Thyroid gland (tissue), 4 donors: ENCODE measurements at regions not wholly inside any gene's neighbourhood (a gene's known extent, or its start where the extent isn't known, plus 50 kb on each side); places are given as distances from the start of the nearest gene placed in this dataset.

Experiments
- DNase-seq, 2 donors: peaks; one replicate each; pipeline ENCODE4 v3.0.0-alpha.2; 2019
- H3K27ac ChIP-seq, 3 donors: fragments of 200-600 bp; sonication (generic); 1 replicate in 2 of 3; 2 replicates in 1 of 3; pipeline ENCODE4 v1.5.1; 2016 to 2019; ENCODE audit warnings: mild to moderate bottlenecking in 1 of 3, moderate library complexity in 1 of 3
- H3K27me3 ChIP-seq: fragments of 200-600 bp; sonication (generic); one replicate; pipeline ENCODE4 v1.5.1; 2019
- H3K36me3 ChIP-seq, 2 donors: fragments of 200-600 bp; sonication (generic); one replicate each; pipeline ENCODE4 v1.5.1; 2016 to 2019
- H3K4me1 ChIP-seq, 2 donors: fragments of 200-600 bp; sonication (generic); one replicate each; pipeline ENCODE4 v1.5.1; 2017 to 2019
- H3K4me3 ChIP-seq, 3 donors: fragments of 200-600 bp; sonication (generic); replicated peaks in 1 of 3; 1 replicate in 2 of 3; 2 replicates in 1 of 3; pipeline ENCODE4 v1.5.1; 2016; ENCODE audit warnings: mild to moderate bottlenecking in 1 of 3
- H3K9me3 ChIP-seq: fragments of 200-600 bp; sonication (generic); one replicate; pipeline ENCODE4 v1.5.1; 2017
- POLR2A ChIP-seq, 2 donors: fragments of 450-650 bp; IDR thresholded peaks; one replicate each; pipeline ENCODE4 v1.6.1; 2017; ENCODE audit warnings: antibody characterized with exemption in 2 of 2, mild to moderate bottlenecking in 2 of 2, moderate library complexity in 1 of 2
- WGBS, 2 donors: methylation state at CpG; one replicate each; pipeline ENCODE4 v1.1.5; 2017; 5-methylcytosine and 5-hydroxymethylcytosine counted together
- intact Hi-C: fragments of 100-400 bp; cut with DNase I; formaldehyde crosslinking; loops from one replicate; pipeline ENCODE4 v1.15.1; 2023
- TF ChIP-seq, protein P1 (sequence below), 6 experiments: fragments of 200-600 bp in 3 of 6; fragments of 450-650 bp in 3 of 6; sonication (generic) in 3 of 6; IDR thresholded peaks; one replicate each; pipeline ENCODE4 v1.5.1; 2016 to 2019; ENCODE audit warnings: antibody characterized with exemption in 6 of 6, mild to moderate bottlenecking in 2 of 6, inconsistent platforms in 1 of 6, moderate library complexity in 1 of 6

DNA sequence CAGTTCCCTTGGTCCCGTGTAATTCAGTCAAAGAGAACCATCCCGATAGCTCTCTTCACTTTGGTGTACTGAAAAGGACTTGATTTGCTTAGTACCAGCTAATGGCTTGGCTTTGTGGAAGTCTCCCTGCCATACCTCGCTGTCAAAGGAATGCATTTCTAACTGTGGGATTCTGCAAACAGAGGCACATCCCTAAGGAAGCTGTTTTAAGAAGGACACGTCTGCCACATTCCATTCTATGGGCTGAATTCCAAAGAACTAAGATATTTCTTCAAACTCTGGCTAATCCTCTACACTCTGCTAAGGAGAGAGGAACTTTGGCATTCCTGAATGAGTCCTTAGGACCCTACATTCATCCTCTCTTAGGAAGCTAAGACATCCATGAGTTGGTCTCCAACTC, 327.9 kb downstream of the SFMBT2 start:
- TF ChIP-seq POLR2A (IDR thresholded peaks at IDR 0.05) = no peak
- TF ChIP-seq, protein P1, sequence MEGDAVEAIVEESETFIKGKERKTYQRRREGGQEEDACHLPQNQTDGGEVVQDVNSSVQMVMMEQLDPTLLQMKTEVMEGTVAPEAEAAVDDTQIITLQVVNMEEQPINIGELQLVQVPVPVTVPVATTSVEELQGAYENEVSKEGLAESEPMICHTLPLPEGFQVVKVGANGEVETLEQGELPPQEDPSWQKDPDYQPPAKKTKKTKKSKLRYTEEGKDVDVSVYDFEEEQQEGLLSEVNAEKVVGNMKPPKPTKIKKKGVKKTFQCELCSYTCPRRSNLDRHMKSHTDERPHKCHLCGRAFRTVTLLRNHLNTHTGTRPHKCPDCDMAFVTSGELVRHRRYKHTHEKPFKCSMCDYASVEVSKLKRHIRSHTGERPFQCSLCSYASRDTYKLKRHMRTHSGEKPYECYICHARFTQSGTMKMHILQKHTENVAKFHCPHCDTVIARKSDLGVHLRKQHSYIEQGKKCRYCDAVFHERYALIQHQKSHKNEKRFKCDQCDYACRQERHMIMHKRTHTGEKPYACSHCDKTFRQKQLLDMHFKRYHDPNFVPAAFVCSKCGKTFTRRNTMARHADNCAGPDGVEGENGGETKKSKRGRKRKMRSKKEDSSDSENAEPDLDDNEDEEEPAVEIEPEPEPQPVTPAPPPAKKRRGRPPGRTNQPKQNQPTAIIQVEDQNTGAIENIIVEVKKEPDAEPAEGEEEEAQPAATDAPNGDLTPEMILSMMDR (IDR thresholded peaks at IDR 0.05) = no peak
- no peaks in the 10 kb centered on the region for H3K4me1 ChIP-seq
- WGBS, 2 donors = 48 to 54% methylated on average over 4 of the region's 4 CpGs
- no peaks in the 10 kb centered on the region for H3K27me3 ChIP-seq
- H3K4me3 ChIP-seq = no peak overlapping the region
- no peaks in the 10 kb centered on the region for H3K36me3 ChIP-seq
- H3K27ac ChIP-seq = no peak overlapping the region
- no peaks in the 10 kb centered on the region for H3K9me3 ChIP-seq
- intact Hi-C loops = no loop called here
- no peak for DNase-seq

DNA sequence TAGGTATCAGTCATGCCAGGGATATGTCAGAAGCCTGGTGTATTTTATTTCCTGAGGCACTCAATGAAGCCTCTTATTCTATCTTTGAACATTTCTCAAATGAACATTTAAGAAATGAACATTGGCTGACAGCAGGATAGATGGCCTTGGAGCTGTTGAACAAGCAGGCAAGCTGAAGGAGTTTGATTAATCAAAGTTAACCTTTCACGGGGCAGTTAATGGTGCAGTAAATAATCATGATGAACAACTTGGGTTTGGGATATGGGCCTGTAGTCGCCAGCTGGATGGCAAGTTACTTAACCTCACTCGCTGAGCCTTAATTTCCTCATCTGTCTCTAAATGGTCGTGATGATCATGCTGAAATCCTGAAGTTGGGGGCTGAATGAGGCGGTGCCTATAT, 333.0 kb downstream of the SFMBT2 start:
- Histone ChIP-seq H3K27ac (no peak overlapping the region), H3K4me3 (no peak overlapping the region), H3K4me1 (no peaks in the 10 kb centered on the region), H3K36me3 (no peaks in the 10 kb centered on the region), H3K9me3 (no peaks in the 10 kb centered on the region), H3K27me3 (no peaks in the 10 kb centered on the region)
- intact Hi-C loops = no loop called here
- no peak for DNase-seq
- 86% methylated on average over 5 of the region's 5 CpGs for WGBS, 2 donors
- no peak for TF ChIP-seq POLR2A (IDR thresholded peaks at IDR 0.05)
- TF ChIP-seq, protein P1 (IDR thresholded peaks at IDR 0.05) = no peak

DNA sequence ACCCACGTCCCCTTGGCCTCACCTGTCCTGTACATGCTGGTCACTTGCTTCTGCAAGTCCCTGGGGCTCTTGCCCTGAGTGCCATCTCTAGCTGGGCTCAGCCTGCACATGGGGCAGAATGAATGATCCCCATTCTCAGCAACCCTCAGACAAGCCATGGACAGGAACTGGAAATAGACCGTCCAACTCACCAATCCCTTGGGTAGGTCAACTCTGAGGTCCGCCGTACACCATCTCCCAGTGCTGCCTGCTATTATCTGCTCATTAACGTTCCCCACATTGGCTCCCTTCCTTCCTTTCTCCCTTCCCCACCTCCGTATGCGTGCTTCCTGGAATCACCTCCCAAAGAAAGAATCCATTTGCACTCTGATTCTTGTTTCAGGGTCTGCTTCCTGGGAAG, 335.0 kb downstream of the SFMBT2 start:
- Histone ChIP-seq H3K27ac (no peak overlapping the region), H3K36me3 (no peaks in the 10 kb centered on the region), H3K27me3 (no peaks in the 10 kb centered on the region), H3K4me1 (no peaks in the 10 kb centered on the region), H3K4me3 (no peak overlapping the region), H3K9me3 (no peaks in the 10 kb centered on the region)
- no peak for TF ChIP-seq POLR2A (IDR thresholded peaks at IDR 0.05)
- WGBS, 2 donors = 75 to 82% methylated on average over 7 of the region's 7 CpGs
- intact Hi-C loops = no loop called here
- DNase-seq = no peak

DNA sequence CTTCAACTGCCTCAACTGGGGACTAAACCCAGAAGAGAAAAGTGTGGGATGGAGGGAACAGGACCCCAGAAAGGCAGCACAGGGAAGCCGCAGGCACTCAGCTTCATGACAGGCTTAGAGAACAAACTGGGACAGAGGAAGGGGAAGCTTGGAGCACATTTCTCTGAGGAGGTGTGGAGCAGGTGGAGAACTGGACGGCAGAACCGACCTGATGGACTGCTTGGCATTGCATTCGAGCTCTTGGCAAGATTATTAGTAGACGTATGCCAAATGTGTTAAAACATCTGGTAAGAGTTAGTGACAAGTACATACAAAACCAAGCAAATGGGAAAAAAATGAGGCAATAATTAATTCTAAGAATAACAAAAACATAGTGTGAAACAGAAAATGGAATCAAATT, 335.7 kb downstream of the SFMBT2 start:
- H3K27me3 ChIP-seq = no peaks in the 10 kb centered on the region
- no peaks in the 10 kb centered on the region for H3K36me3 ChIP-seq
- no peak overlapping the region for H3K4me3 ChIP-seq
- 58 to 65% methylated on average over 5 of the region's 5 CpGs for WGBS, 2 donors
- TF ChIP-seq, protein P1 (IDR thresholded peaks at IDR 0.05) = no peak
- TF ChIP-seq POLR2A (IDR thresholded peaks at IDR 0.05) = no peak
- no peak for DNase-seq
- no peaks in the 10 kb centered on the region for H3K4me1 ChIP-seq
- no peaks in the 10 kb centered on the region for H3K9me3 ChIP-seq
- no peak overlapping the region for H3K27ac ChIP-seq
- intact Hi-C loops = no loop called here

DNA sequence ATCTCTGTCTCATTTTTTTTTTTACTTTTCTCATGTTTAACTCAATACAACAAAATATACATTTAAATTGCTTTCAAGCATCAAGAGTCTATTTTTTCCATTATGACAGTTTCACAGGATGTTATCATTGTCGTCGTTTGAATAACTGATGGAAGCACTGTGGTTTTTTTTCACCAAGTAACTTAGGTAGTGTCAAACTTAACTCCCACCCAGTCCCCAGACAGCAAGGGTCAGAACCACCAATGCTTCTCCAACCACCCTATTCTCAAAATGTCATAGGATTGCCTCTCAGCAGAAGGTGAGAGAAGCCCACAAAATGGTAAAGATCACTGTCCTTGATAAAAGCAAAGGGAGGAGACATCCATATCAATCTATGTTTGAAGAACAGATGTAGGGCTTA, 339.4 kb downstream of the SFMBT2 start:
- TF ChIP-seq POLR2A (IDR thresholded peaks at IDR 0.05) = no peak
- TF ChIP-seq, protein P1 (IDR thresholded peaks at IDR 0.05) = no peak
- no peak overlapping the region for H3K4me3 ChIP-seq
- H3K9me3 ChIP-seq = no peaks in the 10 kb centered on the region
- H3K27ac ChIP-seq = no peak overlapping the region
- H3K27me3 ChIP-seq = no peaks in the 10 kb centered on the region
- no peak for DNase-seq
- 80 to 84% methylated on average over 2 of the region's 2 CpGs for WGBS, 2 donors
- H3K4me1 ChIP-seq = no peaks in the 10 kb centered on the region
- intact Hi-C loops = no loop called here
- H3K36me3 ChIP-seq = no peaks in the 10 kb centered on the region

DNA sequence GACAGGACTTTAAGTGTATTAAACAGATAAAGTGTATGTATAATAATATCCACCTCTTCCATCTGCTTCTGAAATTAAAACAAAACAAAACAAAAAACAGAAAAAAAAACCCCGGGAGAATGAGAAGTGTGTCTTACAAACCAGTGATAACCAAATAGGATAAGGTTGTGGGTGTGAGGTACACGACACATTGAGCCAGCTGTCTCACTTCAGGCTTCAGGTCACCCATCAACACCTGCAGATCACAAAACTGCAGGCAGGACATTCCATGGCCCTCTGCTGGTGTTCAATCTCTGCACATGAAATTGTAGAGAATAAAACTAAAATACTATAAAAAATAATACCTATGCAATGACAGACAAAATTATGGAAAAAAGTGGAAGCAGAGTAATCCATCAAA, 339.9 kb downstream of the SFMBT2 start:
- H3K9me3 ChIP-seq = no peaks in the 10 kb centered on the region
- DNase-seq = no peak
- no peak overlapping the region for H3K27ac ChIP-seq
- no peaks in the 10 kb centered on the region for H3K27me3 ChIP-seq
- no peaks in the 10 kb centered on the region for H3K4me1 ChIP-seq
- H3K4me3 ChIP-seq = no peak overlapping the region
- 73 to 76% methylated on average over 2 of the region's 2 CpGs for WGBS, 2 donors
- TF ChIP-seq, protein P1 (IDR thresholded peaks at IDR 0.05) = no peak
- no peak for TF ChIP-seq POLR2A (IDR thresholded peaks at IDR 0.05)
- intact Hi-C loops = no loop called here
- H3K36me3 ChIP-seq = no peaks in the 10 kb centered on the region
